ENCODE measurements at regions not wholly inside any gene's neighbourhood (a gene's known extent, or its start where the extent isn't known, plus 50 kb on each side); places are given as distances from the start of the nearest gene placed in this dataset.

GRCh38 chr2:18356676-18357075 lies 203.8 kb downstream of the RDH14 start:
- TF ChIP-seq CTCF (IDR thresholded peaks at IDR 0.05) (no peak), EZH2 (IDR thresholded peaks at IDR 0.05; ENCODE audit: borderline replicate concordance, insufficient read depth, low read depth, low read length, poor library complexity, severe bottlenecking) (no peak)

All from B cell (primary cell).